Trophoblast cell (in vitro differentiated cells and primary cell): ENCODE measurements at regions not wholly inside any gene's neighbourhood (a gene's known extent, or its start where the extent isn't known, plus 50 kb on each side); places are given as distances from the start of the nearest gene placed in this dataset.

Experiments
- DNase-seq, 2 donors: peaks; one replicate each; pipeline ENCODE4 v3.0.0-alpha.2; 2016
- H2AFZ ChIP-seq: 2 replicates; pipeline ENCODE4 v1.6.1; 2013; ENCODE audit warnings: low read length, moderate library complexity, mild to moderate bottlenecking; ENCODE audit not compliant: insufficient read depth, poor library complexity
- H2AK5ac ChIP-seq: 2 replicates; pipeline ENCODE4 v1.6.1; 2013; ENCODE audit warnings: mild to moderate bottlenecking, low read length
- H2BK120ac ChIP-seq: 2 replicates; pipeline ENCODE4 v1.6.1; 2013; ENCODE audit warnings: low read length, mild to moderate bottlenecking, moderate library complexity; ENCODE audit not compliant: insufficient read depth, poor library complexity
- H2BK12ac ChIP-seq: 2 replicates; pipeline ENCODE4 v1.6.1; 2013; ENCODE audit warnings: mild to moderate bottlenecking, low read length, moderate library complexity
- H2BK5ac ChIP-seq: 2 replicates; pipeline ENCODE4 v1.6.1; 2013; ENCODE audit warnings: low read length, low read depth, moderate library complexity, mild to moderate bottlenecking; ENCODE audit not compliant: poor library complexity
- H3K14ac ChIP-seq: 2 replicates; pipeline ENCODE4 v1.6.1; 2013; ENCODE audit warnings: mild to moderate bottlenecking, low read length
- H3K18ac ChIP-seq: 2 replicates; pipeline ENCODE4 v1.6.1; 2013; ENCODE audit warnings: mild to moderate bottlenecking, low read length
- H3K23ac ChIP-seq: 2 replicates; pipeline ENCODE4 v1.6.1; 2013; ENCODE audit warnings: low read length
- H3K27ac ChIP-seq: 2 replicates; pipeline ENCODE4 v1.5.1; 2013; ENCODE audit warnings: low read depth, mild to moderate bottlenecking, inconsistent platforms, low read length, moderate library complexity
- H3K27me3 ChIP-seq: 2 replicates; pipeline ENCODE4 v1.6.1; 2013; ENCODE audit warnings: inconsistent platforms, mild to moderate bottlenecking, low read length, moderate library complexity; ENCODE audit not compliant: insufficient read depth
- H3K36me3 ChIP-seq, 2 experiments: 1 replicate in 1 of 2; 2 replicates in 1 of 2; pipeline ENCODE4 v1.6.1; 2013; ENCODE audit warnings: low read length in 2 of 2, mild to moderate bottlenecking in 2 of 2, moderate library complexity in 1 of 2; ENCODE audit not compliant: insufficient read depth in 2 of 2, control insufficient read depth in 1 of 2
- H3K4ac ChIP-seq: 2 replicates; pipeline ENCODE4 v1.6.1; 2013; ENCODE audit warnings: low read depth, mild to moderate bottlenecking, low read length, moderate library complexity
- H3K4me1 ChIP-seq, 2 experiments: 1 replicate in 1 of 2; 2 replicates in 1 of 2; pipeline ENCODE4 v1.6.1; 2013; ENCODE audit warnings: low read length in 2 of 2, mild to moderate bottlenecking in 2 of 2, moderate library complexity in 1 of 2; ENCODE audit not compliant: insufficient read depth in 2 of 2, control insufficient read depth in 1 of 2
- H3K4me2 ChIP-seq: 2 replicates; pipeline ENCODE4 v1.6.1; 2013; ENCODE audit warnings: inconsistent platforms, mild to moderate bottlenecking, low read length, moderate library complexity
- H3K4me3 ChIP-seq: 2 replicates; pipeline ENCODE4 v1.5.1; 2013; ENCODE audit warnings: mild to moderate bottlenecking, low read depth, low read length, inconsistent platforms
- H3K79me1 ChIP-seq: one replicate; pipeline ENCODE4 v1.6.1; 2013; ENCODE audit warnings: low read length
- H3K79me2 ChIP-seq: 2 replicates; pipeline ENCODE4 v1.6.1; 2013; ENCODE audit warnings: low read length, mild to moderate bottlenecking; ENCODE audit not compliant: control insufficient read depth, insufficient read depth, poor library complexity
- H3K9ac ChIP-seq: 2 replicates; pipeline ENCODE4 v1.6.1; 2013; ENCODE audit warnings: mild to moderate bottlenecking, low read length
- H3K9me3 ChIP-seq: 2 replicates; pipeline ENCODE4 v1.6.1; 2013; ENCODE audit warnings: low read depth, mild to moderate bottlenecking, control low read depth, inconsistent platforms, low read length; ENCODE audit not compliant: insufficient read depth
- H4K12ac ChIP-seq: 2 replicates; pipeline ENCODE4 v1.6.1; 2013; ENCODE audit warnings: low read depth, mild to moderate bottlenecking, low read length, moderate library complexity
- H4K8ac ChIP-seq: 2 replicates; pipeline ENCODE4 v1.6.1; 2013; ENCODE audit warnings: low read depth, mild to moderate bottlenecking, low read length, moderate library complexity
- H4K91ac ChIP-seq: one replicate; pipeline ENCODE4 v1.6.1; 2013; ENCODE audit warnings: low read depth, mild to moderate bottlenecking, low read length, moderate library complexity
- WGBS: extraction: QIAGEN DNeasy Blood & Tissue Kit; methylation state at CpG from one replicate; pipeline ENCODE4 v1.1.7; 2013; ENCODE audit warnings: missing lambda C conversion rate; ENCODE audit not compliant: insufficient read length, insufficient coverage; ENCODE audit errors: extremely low coverage; 5-methylcytosine and 5-hydroxymethylcytosine counted together

DNA sequence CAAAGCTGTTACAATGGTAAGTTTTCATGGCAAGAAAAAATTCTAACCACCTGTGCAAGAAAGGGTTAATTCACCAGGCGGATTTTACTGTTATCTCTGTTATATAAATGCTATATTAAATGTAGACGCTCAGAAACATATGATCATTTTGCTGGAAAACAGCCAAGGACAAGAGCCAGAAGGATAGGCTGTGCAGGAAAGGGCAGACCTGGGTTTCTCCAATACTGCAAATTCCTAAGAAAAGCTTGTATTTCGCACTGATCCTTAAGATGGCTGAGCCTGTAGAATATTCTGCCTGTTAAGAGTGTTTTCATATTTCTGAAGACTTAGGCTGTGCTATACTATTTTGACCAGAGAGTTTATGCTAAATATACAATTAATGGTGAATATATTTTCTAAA lies 564.1 kb upstream of the KCND2 start:
- Histone ChIP-seq H3K79me1 (no peaks in the 10 kb centered on the region), H3K27me3 (no peaks in the 10 kb centered on the region), H3K9ac (no peak overlapping the region), H2AK5ac (no peak overlapping the region), H3K27ac (no peak overlapping the region), H4K8ac (no peak overlapping the region), H3K4me2 (no peak overlapping the region), H3K4me3 (no peak overlapping the region), H3K14ac (no peak overlapping the region), H3K18ac (no peak overlapping the region), H2BK12ac (no peak overlapping the region), H4K12ac (no peak overlapping the region), H3K23ac (no peak overlapping the region), H3K79me2 (no peaks in the 10 kb centered on the region), H3K4ac (no peak overlapping the region), H3K36me3 (no peaks in the 10 kb centered on the region), H4K91ac (no peak overlapping the region), H2BK5ac (no peak overlapping the region), H3K9me3 (no peaks in the 10 kb centered on the region), H2AFZ (no peak overlapping the region), H3K4me1 (no peaks in the 10 kb centered on the region), H2BK120ac (no peak overlapping the region)
- no CpG with 5 or more reads among the region's 3 CpGs for WGBS
- no peak for DNase-seq

DNA sequence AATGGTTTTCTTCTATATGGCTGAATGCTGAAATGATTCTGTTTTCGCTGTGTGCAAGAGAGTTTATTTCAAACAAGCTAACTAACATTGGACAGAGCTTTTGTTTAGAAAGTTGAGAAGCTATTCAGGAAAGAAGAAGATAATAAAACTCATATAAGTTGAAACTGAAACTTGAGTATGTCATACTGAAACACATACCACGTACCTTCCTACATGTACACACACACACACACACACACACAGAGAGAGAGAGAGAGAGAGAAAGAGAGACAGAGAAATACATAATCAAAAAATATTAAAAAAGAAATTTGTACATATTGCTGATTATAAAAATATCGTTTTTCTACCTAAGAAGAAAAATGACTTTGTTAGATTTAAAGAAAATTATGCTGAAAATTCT lies 561.9 kb upstream of the KCND2 start:
- Histone ChIP-seq H3K14ac (no peak overlapping the region), H4K12ac (no peak overlapping the region), H3K79me2 (no peaks in the 10 kb centered on the region), H3K36me3 (no peaks in the 10 kb centered on the region), H3K27me3 (no peaks in the 10 kb centered on the region), H3K18ac (no peak overlapping the region), H4K8ac (no peak overlapping the region), H3K9me3 (no peaks in the 10 kb centered on the region), H3K79me1 (no peaks in the 10 kb centered on the region), H3K4me3 (no peak overlapping the region), H2BK12ac (no peak overlapping the region), H2BK5ac (no peak overlapping the region), H3K4me2 (no peak overlapping the region), H3K4ac (no peak overlapping the region), H3K4me1 (no peaks in the 10 kb centered on the region), H3K23ac (no peak overlapping the region), H2BK120ac (no peak overlapping the region), H3K9ac (no peak overlapping the region), H2AFZ (no peak overlapping the region), H3K27ac (no peak overlapping the region), H4K91ac (no peak overlapping the region), H2AK5ac (no peak overlapping the region)
- no CpG with 5 or more reads among the region's 3 CpGs for WGBS
- no peak for DNase-seq

DNA sequence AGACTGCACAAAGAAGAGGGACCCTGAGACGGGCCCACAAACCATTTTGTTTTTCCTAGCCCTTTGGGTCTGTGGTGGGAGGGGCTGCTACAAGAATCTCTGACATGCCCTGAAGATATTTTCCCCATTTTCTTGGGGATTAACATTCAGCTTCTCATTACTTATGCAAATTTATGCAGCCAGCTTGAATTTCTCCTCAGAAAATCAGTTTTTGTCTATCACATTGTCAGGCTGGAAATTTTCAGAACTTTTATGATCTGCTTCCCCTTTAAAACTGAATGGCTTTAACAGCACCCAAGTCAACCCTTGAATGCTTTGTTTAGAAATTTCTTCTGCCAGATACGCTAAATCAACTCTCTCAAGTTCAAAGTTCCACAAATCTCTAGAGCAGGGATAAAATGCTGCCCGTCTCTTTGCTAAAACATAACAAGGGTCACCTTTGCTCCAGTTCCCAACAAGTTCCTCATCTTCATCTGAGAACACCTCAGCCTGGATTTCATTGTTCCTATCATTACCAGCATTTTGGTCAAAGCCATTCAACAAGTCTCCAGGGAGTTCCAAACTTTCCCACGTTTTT lies 560.0 kb upstream of the KCND2 start:
- H3K4ac ChIP-seq, result no peak overlapping the region
- DNase-seq, result no peak
- H4K8ac ChIP-seq, result no peak overlapping the region
- no peak overlapping the region for H3K14ac ChIP-seq
- no peaks in the 10 kb centered on the region for H3K9me3 ChIP-seq
- no peaks in the 10 kb centered on the region for H3K4me1 ChIP-seq
- H3K79me1 ChIP-seq, result no peaks in the 10 kb centered on the region
- no peak overlapping the region for H2BK5ac ChIP-seq
- no peak overlapping the region for H3K27ac ChIP-seq
- no peaks in the 10 kb centered on the region for H3K79me2 ChIP-seq
- no peak overlapping the region for H3K4me3 ChIP-seq
- no peak overlapping the region for H3K4me2 ChIP-seq
- H3K9ac ChIP-seq, result no peak overlapping the region
- no peak overlapping the region for H4K12ac ChIP-seq
- no peak overlapping the region for H2BK120ac ChIP-seq
- no peak overlapping the region for H3K18ac ChIP-seq
- H3K27me3 ChIP-seq, result no peaks in the 10 kb centered on the region
- no CpG with 5 or more reads among the region's 4 CpGs for WGBS
- no peak overlapping the region for H2BK12ac ChIP-seq
- no peak overlapping the region for H4K91ac ChIP-seq
- H3K36me3 ChIP-seq, result no peaks in the 10 kb centered on the region
- H2AK5ac ChIP-seq, result no peak overlapping the region
- H2AFZ ChIP-seq, result no peak overlapping the region
- H3K23ac ChIP-seq, result no peak overlapping the region

DNA sequence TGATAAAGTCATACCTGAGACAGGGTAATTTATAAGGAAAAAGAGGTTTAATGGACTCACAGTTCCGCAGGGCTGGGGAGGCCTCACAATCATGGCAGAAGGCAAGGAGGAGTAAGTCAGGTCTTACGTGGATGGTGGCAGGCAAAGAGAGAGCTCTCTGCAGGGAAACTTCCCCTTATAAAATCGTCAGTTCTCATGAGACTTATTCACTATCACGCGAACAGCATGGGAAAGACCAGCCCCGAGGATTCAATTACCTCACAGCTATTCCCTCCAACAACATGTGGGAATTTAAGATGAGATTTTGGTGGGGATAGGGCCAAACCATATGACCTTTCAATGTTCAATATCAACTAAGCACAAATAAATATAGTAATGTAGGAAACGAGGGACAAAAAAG lies 559.4 kb upstream of the KCND2 start:
- no peak overlapping the region for H4K91ac ChIP-seq
- H2AK5ac ChIP-seq, result no peak overlapping the region
- no peaks in the 10 kb centered on the region for H3K36me3 ChIP-seq
- no peak overlapping the region for H2AFZ ChIP-seq
- no peak overlapping the region for H3K4me2 ChIP-seq
- no peak overlapping the region for H2BK120ac ChIP-seq
- DNase-seq, result no peak
- H3K9me3 ChIP-seq, result no peaks in the 10 kb centered on the region
- H4K8ac ChIP-seq, result no peak overlapping the region
- no peak overlapping the region for H3K18ac ChIP-seq
- no peaks in the 10 kb centered on the region for H3K79me1 ChIP-seq
- no peak overlapping the region for H2BK12ac ChIP-seq
- H3K4me1 ChIP-seq, result no peaks in the 10 kb centered on the region
- no peak overlapping the region for H4K12ac ChIP-seq
- H3K79me2 ChIP-seq, result no peaks in the 10 kb centered on the region
- no peaks in the 10 kb centered on the region for H3K27me3 ChIP-seq
- H3K4ac ChIP-seq, result no peak overlapping the region
- H3K9ac ChIP-seq, result no peak overlapping the region
- H3K4me3 ChIP-seq, result no peak overlapping the region
- no peak overlapping the region for H3K27ac ChIP-seq
- no peak overlapping the region for H2BK5ac ChIP-seq
- no CpG with 5 or more reads among the region's 7 CpGs for WGBS
- H3K14ac ChIP-seq, result no peak overlapping the region
- no peak overlapping the region for H3K23ac ChIP-seq
